ENCODE measurements at regions not wholly inside any gene's neighbourhood (a gene's known extent, or its start where the extent isn't known, plus 50 kb on each side); places are given as distances from the start of the nearest gene placed in this dataset.
"Not testable (repeated sequence)": the region's sequence is repeated elsewhere in the genome, so short reads cannot be mapped to it uniquely, and the experiment has no call there.

- DNase-seq, result not testable (repeated sequence)
Measured at GRCh38 chr9:63804205-63804604, 1480.8 kb downstream of the FOXD4L5 start.

GRCh38 chr9:63794081-63794685 lies 1490.8 kb downstream of the FOXD4L5 start:
- not testable (repeated sequence) for DNase-seq

- not testable (repeated sequence) for DNase-seq
Measured at GRCh38 chr9:63787454-63787853, 1497.6 kb downstream of the FOXD4L5 start.

GRCh38 chr9:63785059-63785458 lies 1500.0 kb downstream of the FOXD4L5 start:
- DNase-seq, result not testable (repeated sequence)

GRCh38 chr9:63784421-63784820 lies 1500.6 kb downstream of the FOXD4L5 start:
- not testable (repeated sequence) for DNase-seq

GRCh38 chr9:63781817-63782439 lies 1503.1 kb downstream of the FOXD4L5 start:
- DNase-seq, result not testable (repeated sequence)

- DNase-seq, result peak; percentile 13
Measured at GRCh38 chr9:63781390-63781789, 1503.6 kb downstream of the FOXD4L5 start.

GRCh38 chr9:63776220-63776619 lies 1508.8 kb downstream of the FOXD4L5 start:
- not testable (repeated sequence) for DNase-seq

- DNase-seq, result not testable (repeated sequence)
Measured at GRCh38 chr9:63775092-63775426, 1510.0 kb downstream of the FOXD4L5 start.

GRCh38 chr9:63774369-63775091 lies 1510.5 kb downstream of the FOXD4L5 start:
- DNase-seq, result not testable (repeated sequence)

GRCh38 chr9:63762230-63762629 lies 1522.8 kb downstream of the FOXD4L5 start:
- not testable (repeated sequence) for DNase-seq

GRCh38 chr9:63729021-63729420 lies 1556.0 kb downstream of the FOXD4L5 start:
- not testable (repeated sequence) for DNase-seq

- DNase-seq, result no peak
Measured at GRCh38 chr9:63728287-63728686, 1556.7 kb downstream of the FOXD4L5 start.

- not testable (repeated sequence) for DNase-seq
Measured at GRCh38 chr9:63708285-63708684, 1576.7 kb downstream of the FOXD4L5 start.

- DNase-seq, result not testable (repeated sequence)
Measured at GRCh38 chr9:63704456-63704855, 1580.6 kb downstream of the FOXD4L5 start.

GRCh38 chr9:63703670-63704069 lies 1581.3 kb downstream of the FOXD4L5 start:
- not testable (repeated sequence) for DNase-seq

- not testable (repeated sequence) for DNase-seq
Measured at GRCh38 chr9:63703138-63703665, 1581.8 kb downstream of the FOXD4L5 start.

Data from central memory CD4-positive, alpha-beta T cell (primary cell).